Activated CD8-positive, alpha-beta T cell treated with anti-CD3 and anti-CD28 coated beads for 36 hours (primary cell): ENCODE measurements at regions not wholly inside any gene's neighbourhood (a gene's known extent, or its start where the extent isn't known, plus 50 kb on each side); places are given as distances from the start of the nearest gene placed in this dataset.

Experiments
- ATAC-seq: fragments of 200-7000 bp; cut with Tn5 transposase; one replicate; pipeline ENCODE4 v1.10.0; 2021; ENCODE audit warnings: mild to moderate bottlenecking, moderate library complexity
- CTCF ChIA-PET: fragments of 350-600 bp; sonication (Branson Sonifier 250); formaldehyde crosslinking; loops from one replicate; lab custom pipeline; 2021; ENCODE audit warnings: antibody characterized with exemption; lab: Charles Lee
- POLR2A ChIA-PET: fragments of 350-600 bp; sonication (Branson Sonifier 250); formaldehyde crosslinking; loops from one replicate; lab custom pipeline; 2021; ENCODE audit warnings: antibody characterized with exemption; lab: Charles Lee
- DNase-seq: peaks from one replicate; pipeline ENCODE4 v3.0.0-alpha.2; 2020
- H3K27ac Mint-ChIP-seq: one replicate; pipeline ENCODE4 v1.8.0; 2021; ENCODE audit warnings: mild to moderate bottlenecking, mixed read lengths
- H3K27me3 Mint-ChIP-seq: one replicate; pipeline ENCODE4 v1.8.0; 2021; ENCODE audit warnings: mixed read lengths
- H3K36me3 Mint-ChIP-seq: one replicate; pipeline ENCODE4 v1.8.0; 2021; ENCODE audit warnings: low read depth, mixed read lengths
- H3K4me1 Mint-ChIP-seq: one replicate; pipeline ENCODE4 v1.8.0; 2021; ENCODE audit warnings: low read depth, mixed read lengths
- H3K4me3 Mint-ChIP-seq: one replicate; pipeline ENCODE4 v1.8.0; 2021; ENCODE audit warnings: mild to moderate bottlenecking, moderate library complexity, mixed read lengths
- H3K9me3 Mint-ChIP-seq: one replicate; pipeline ENCODE4 v1.8.0; 2021; ENCODE audit warnings: mixed read lengths
- intact Hi-C: fragments of 100-400 bp; cut with micrococcal nuclease; formaldehyde crosslinking; loops from one replicate; pipeline ENCODE4 v1.10.0; 2022
- TF ChIP-seq, protein P1 (sequence below): fragments of 200-600 bp; IDR thresholded peaks from one replicate; pipeline ENCODE4 v1.8.0; 2022; ENCODE audit warnings: antibody characterized with exemption, mild to moderate bottlenecking

GRCh38 chr2:216257089-216257488 lies 115.2 kb downstream of the MARCHF4 start:
- TF ChIP-seq, protein P1, sequence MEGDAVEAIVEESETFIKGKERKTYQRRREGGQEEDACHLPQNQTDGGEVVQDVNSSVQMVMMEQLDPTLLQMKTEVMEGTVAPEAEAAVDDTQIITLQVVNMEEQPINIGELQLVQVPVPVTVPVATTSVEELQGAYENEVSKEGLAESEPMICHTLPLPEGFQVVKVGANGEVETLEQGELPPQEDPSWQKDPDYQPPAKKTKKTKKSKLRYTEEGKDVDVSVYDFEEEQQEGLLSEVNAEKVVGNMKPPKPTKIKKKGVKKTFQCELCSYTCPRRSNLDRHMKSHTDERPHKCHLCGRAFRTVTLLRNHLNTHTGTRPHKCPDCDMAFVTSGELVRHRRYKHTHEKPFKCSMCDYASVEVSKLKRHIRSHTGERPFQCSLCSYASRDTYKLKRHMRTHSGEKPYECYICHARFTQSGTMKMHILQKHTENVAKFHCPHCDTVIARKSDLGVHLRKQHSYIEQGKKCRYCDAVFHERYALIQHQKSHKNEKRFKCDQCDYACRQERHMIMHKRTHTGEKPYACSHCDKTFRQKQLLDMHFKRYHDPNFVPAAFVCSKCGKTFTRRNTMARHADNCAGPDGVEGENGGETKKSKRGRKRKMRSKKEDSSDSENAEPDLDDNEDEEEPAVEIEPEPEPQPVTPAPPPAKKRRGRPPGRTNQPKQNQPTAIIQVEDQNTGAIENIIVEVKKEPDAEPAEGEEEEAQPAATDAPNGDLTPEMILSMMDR: no peak
- Mint-ChIP-seq H3K27me3 (no peaks in the 10 kb centered on the region), H3K36me3 (no peaks in the 10 kb centered on the region), H3K4me3 (no peak overlapping the region), H3K27ac (no peak overlapping the region), H3K9me3 (no peaks in the 10 kb centered on the region), H3K4me1 (no peaks in the 10 kb centered on the region)
- intact Hi-C loops: no loop called here
- ChIA-PET CTCF (no interaction called here), POLR2A (no interaction called here)
- no peak for ATAC-seq
- no peak for DNase-seq
